CMK (cell line): ENCODE measurements at regions not wholly inside any gene's neighbourhood (a gene's known extent, or its start where the extent isn't known, plus 50 kb on each side); places are given as distances from the start of the nearest gene placed in this dataset.

Experiments
- DNase-seq: peaks from one replicate; pipeline ENCODE4 v3.0.0-alpha.2; 2010; ENCODE audit warnings: low read depth

DNA sequence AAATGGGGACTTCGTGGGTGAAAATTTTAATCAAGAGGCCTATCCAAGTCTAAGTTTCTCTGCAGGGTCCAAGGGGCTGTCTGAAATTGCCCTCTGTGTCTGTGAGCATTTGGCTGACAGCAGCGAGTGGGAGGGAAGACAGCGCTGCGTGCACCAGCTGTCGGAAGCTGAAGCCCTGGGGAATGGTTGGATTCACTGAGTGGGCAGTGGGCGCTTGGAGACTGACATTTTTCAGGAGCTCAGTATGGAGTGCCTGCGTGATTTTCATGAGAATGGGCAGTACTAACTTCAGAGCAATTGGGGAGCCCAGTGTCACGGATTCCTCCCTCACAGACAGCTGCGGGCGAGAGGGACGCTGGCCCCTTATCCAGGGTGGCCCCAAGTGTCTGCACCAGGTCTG is 388.8 kb upstream of the B3GAT1 start:
- DNase-seq: no peak

DNA sequence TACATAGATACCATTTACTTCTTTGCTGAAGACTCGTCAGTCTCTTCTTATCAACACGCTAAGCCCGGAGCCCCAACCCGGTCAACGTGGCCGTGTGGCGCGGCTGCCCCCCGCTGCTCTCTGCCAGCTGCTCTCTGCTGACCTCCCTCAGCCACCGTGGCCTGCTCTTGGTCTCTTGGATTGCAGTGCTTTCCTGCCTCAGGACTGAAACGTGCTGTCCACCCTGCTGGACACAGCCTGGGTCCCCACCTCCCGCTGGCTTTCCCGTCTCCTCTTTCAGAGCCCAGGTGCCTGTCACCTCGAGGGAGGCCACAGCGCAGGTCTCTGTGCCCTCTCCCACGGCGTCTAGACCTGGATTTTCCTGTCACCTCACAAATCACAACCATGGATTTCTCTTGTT is 388.1 kb upstream of the B3GAT1 start:
- DNase-seq: no peak

DNA sequence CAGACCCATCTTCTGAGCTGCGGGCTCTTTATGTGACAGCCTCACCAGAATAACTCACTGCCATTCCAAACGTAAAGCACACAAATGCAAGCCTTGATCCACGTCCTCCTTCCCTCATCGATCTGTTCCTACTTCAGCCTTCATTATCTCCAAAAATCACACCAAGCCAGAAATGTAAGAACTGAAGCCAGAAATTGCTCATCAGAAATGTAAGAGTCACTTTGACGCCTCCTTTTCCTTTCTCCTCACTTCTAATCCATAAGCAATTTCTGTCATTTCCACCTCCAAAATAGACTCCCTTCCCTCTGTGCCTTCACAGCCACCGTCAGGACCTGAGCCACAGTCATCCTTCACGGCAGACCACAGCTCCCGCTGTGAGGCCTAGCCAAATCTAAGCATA is 387.3 kb upstream of the B3GAT1 start:
- no peak for DNase-seq

DNA sequence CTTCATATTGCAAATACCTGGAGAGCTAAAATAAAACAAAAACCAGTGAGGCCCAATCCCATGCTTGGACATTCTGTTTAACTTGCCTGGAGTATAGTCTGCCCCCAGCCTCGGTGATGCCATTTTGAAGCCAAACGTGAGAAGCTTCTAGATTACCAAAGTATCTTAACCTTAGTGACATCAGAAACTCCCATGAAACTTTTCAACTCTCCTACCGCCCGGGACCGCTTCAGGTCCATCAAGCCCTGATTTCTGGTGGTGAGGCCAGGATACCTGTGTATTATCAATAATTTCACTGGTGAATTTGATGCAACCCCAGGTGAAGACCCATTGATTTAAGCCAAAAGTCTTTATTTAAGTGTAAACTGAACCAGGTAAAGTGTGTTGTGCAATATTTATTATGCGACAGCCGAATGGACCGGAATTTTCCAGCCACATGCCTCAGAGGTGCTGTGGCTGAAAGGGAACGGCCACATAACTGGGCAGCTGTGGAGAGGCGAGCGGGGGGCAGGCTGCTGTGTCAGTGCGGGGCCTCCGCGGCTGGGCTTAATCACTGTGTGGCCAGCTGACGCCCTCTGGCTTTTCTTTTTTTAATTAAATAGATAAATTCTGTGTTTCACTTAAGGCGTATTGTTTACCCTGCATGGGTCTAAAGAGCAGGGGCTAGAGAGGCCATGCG is 385.5 kb upstream of the B3GAT1 start:
- no peak for DNase-seq

DNA sequence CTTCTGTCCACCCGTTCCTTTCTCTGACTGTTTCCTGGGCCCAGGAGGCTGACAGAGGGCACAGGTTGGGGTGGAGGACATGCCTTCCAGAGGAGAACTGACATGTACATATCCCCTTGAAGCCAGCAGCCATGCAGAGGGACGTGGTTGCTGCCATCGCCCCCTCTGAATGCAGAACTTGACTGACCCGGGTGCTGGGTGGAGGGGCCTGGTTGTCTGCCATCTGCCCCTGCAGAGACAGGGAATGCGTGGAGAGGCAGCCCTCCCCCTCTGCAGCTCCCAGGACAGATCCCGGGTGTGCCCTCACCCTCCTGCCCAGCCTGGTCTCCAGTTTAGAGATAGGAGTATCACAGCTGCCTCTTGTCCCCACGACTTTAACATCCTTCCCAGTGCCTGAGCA is 383.0 kb upstream of the B3GAT1 start:
- DNase-seq: no peak

DNA sequence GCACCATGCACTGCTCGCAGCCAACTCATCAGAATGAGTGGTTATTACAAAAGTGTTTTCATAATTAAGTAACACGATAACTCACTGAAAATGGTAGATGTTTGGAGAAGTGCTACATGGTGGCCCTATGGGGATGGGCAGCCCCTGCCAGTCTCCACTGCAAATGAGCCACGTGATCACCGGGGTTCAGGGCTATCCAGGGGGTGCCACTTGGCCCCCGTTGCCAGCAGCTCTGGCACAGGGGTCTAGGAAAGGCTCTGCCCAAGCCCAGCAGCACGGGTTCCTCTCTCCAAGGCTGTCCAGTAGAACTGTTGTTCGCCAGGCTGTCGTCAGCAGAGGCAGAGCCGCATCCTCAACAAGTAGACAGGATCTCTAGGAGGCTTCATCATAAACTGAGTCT is 382.1 kb upstream of the B3GAT1 start:
- DNase-seq: no peak

DNA sequence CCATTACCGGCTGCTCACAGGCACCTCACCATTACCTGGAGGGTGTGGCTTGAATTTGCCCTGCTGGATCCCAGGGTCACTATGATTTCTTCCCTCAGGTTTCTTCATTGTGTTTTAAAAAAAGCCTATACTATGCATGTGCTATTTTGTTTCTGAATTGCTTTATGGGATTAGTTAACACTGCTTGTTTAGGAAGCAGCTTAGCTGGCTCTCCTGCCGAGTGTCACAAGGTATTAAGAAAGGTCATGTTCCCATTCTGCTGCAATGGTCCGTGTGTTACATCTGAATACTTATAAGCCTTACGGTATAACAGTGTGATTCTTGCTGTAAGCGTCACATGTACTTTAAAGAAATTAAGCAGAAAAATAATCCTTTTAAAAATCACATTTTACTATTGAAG is 380.6 kb upstream of the B3GAT1 start:
- DNase-seq: no peak

DNA sequence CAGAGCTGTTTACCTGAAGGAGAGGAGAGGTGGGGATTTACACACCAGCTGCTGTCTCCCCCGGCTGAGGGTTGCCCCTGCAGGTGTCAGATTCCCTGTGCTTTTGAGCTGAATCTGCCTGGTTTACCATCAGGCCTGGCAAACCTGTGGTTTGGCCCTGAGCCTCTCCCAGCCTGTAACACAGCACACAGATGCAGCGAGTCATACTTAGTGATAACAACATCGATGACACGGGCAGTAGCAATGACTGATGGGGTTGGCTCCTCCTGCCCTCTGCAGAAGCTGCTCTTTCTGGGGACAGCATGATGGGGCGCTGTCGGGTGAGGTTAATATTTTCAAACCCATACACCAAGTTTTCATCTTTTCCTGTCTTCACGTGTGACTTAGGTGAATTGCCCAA is 380.0 kb upstream of the B3GAT1 start:
- no peak for DNase-seq

DNA sequence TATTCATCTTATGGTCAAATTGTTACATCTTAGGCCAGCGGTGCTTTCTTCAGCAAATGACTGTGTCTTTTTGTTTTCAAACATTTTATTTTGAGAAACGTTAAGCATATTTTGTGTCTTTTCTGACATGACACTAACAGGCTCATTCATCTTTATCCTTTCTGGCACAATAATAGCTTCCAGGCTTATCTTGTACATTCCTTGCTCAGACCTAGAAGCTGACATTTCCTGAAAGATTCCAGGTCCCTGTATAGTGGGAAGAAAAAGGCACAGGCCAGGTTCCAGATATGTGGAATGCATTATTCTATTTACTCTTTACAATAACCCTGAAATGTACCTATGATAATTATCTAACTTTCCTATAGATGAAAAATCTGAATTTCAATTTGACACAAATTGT is 379.1 kb upstream of the B3GAT1 start:
- no peak for DNase-seq

DNA sequence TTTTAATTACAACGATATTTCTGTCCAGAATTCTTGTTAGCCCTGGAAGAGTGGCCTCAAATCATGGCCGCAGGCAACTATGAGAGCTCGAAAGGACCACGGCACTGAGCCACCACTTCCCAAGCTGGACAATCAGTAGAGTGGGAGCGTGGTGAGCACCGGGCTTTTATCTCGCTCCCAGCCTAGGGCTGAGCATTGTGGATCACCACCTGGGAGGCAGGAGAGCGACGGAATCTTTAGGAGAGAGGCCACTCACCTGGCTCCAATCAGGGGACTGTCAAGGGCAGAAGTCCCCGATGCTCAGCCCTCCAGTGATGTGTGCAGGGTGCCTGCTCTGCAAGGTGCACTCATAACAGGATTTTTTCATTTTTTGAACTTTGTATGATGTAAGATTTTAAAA is 377.1 kb upstream of the B3GAT1 start:
- no peak for DNase-seq

DNA sequence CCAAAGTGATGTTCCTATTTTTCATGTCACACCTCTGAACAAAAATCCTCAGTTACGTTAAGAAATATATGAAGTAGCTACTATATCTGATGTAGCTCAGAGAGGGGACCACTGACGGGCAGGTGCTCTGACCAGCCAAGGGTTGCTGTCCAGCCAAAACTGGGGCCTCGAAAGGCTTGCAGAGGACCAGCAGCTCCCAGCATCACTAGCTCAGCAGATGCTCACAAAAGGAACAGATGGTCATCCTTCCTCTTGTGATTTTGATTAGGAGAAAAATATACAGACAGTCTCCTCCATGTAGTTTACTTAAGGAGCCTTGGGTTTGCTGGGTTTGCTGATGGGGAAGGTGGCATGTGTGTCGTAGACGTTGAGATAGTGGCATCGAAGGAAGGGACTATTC is 374.6 kb upstream of the B3GAT1 start:
- no peak for DNase-seq

DNA sequence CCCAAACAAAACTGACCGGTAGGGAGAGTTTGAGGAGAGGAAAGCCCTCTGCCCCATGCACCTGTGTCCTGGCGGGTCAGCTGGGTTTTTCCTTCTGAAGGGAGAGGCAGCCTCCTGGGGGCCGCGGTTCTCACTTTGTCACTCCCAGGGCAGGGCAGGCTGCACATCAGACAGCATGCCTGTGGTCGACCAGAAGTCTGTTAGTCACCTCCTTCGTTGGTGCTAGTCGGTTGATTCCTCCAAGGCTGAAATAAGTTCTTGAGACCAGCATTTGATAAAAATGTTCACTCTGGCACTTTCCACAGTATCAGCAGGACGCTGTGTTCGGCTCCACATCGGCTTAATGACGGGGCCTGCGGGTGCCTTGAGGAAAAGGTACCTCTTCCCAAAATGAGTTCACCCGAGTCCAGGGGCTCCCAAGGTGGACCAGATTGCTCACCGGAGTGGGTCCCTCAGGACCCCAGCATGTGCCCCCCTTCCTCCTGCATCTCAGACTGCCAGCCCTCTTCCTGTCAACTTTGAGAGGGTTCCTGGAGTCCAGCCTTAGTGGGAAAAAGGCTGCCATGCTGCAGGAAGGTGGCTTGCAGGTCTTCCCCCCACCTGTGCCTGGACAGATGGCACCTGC is 373.7 kb upstream of the B3GAT1 start:
- DNase-seq: no peak

DNA sequence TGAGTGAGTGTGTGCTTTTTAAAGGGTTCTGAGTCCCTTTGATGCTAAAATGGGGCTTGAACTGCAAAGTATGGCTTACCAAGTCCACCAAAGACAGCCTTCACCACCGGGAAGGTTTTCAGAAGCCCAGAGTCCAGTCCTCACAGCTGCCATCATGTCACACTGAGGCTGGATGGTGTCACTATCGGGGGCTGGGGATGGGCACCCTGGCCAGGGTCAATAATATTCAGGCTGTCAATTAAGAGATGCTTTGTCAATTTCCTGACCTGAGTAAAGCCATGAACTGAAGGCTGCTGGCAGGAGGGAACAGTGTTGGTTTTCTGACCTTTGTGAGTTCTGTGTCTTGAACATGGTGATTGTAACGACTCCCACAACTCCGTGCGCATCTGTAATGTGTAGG is 373.0 kb upstream of the B3GAT1 start:
- DNase-seq: no peak

DNA sequence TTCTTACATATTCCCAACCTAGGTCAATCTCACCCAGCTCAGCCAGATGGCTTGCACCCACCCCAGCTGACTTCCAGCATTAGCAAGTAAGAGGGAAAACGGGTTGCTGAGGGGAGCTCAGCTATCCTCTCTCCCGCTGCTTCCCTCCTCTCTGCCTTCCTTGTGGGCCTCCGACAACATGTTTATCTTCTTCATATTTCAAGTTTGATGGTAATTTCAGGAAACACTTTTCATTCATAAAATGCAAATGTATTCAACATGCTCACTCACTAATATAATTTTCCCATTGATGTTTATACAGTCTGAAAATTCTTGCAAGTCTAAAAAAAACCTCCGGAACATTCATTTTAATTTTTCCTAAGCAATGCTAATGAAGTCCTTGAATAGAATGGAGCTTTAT is 372.5 kb upstream of the B3GAT1 start:
- no peak for DNase-seq

DNA sequence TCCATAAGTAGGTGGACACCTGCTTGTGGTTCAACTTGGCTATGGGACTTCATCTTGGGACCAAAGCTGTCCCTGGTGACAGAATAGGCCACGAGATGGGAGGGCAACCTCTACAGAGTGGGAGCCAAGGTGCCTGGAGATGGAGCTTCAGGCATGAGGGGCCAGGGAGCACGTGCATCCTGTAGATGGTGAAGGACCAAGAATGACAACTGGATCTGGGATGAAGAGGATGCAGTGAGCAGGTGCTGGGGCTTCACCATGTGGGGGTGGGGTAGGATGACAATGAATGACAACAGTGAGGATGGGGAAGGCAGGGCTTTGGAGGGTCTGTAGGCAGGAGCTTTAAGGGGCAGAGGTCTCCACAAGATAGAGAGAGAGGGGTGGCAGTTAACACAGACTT is 372.0 kb upstream of the B3GAT1 start:
- no peak for DNase-seq

DNA sequence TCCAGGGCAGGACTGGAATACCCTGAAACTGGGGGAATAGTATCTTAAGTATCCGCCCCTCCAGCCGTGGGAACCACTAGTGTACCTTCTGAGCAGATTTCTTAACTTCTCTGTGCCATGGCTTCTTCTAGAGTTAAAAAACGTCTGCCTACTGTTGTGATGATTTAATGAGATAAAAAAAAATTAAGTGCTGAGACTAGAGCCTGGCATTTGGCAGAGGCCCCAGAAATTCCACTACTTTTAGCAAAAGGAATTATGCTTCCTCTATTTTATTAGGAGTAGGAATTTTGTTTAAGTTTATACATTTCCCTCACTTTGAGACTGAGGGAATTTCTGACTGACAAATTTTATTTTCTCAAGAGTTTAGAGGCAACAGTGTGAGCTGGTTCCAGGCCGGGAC is 371.2 kb upstream of the B3GAT1 start:
- DNase-seq: no peak

DNA sequence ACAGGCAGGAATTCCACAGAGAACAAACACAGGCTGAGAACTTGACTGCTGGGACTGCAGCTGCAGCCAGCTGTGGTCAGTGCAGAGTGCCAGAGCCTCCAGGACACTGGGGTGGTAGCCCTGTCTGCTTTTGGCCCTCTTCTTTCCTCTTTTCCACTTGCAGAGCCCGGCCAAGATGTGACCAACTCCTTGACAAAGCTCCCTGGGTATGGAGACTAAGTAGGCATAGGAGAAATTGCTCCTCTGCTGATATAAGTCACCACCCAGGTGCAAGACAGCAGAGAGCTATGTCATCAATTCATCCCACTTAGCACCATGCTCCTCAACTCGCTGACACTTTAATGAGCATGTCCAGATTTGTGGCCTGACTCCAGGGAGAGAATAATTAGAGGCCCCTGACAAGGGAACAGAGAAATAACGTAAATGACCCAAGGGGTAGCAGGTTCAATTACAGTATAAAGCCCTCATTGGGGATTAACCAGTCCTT is 369.4 kb upstream of the B3GAT1 start:
- no peak for DNase-seq

DNA sequence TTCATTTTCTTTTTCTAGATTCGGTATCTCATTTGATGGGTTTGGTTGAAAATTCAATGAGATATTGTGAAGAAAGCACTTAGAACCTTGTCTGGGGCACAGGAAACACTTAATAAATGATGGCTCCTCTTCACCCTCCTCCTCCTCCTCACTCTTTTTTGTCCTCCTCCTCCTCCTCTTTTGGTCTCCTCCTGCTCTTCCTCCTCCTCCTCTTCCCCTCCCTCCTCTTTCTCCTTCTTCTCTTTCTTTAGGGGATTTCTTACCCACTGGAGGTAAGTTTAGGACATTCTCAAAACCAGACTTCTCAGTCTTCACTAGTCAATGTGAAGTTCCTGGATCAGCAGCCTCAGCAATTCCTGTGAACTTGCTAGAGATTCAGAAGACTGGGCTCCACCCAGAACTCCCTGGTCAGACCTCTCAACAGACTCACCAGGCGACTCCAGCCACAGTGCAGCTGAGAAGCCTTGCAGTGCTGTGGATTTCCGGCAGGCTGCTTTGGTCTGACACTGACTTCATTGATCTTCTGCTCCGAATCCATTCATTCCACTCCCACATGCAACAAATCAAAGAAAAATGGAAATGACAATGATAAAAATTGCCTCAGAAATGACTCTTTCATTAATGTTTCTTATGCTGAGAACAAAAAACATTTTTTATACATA is 368.6 kb upstream of the B3GAT1 start:
- DNase-seq: no peak

DNA sequence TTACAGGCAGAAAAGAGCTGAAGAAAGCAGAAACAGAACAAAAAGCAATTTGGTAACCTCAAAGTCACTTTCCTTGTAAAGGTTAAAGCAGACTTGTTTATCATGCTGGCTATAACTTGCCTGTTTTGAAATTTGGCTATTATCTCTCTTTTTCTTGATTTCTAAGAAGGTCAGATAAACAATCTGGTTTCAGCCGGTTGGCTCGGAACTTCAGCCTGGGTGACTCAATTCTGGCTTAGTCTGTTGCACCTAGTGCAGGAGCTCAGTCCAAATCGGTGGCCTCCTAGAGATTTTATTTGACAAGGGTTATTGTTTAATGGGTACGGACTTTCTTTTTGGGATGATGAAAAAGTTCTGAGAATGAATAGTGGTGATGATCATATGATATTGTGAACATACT is 367.1 kb upstream of the B3GAT1 start:
- no peak for DNase-seq

DNA sequence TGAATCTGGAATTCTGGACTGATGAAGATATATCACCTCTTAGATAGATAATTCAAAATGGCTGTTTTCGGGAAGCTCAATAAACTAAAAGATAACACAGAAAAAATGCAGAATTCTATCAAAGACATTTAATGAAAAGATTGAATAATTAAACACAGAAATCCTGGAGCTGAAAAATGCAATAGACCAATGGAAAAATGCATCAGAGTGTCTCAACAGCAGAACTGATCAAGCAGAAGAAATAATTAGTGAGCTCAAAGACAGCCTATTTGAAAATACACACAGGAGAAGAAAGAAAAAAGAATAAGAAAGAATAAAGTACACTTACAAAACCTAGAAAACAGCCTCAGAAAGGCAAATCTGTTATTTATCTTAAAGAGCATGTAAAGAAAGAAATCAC is 356.4 kb upstream of the B3GAT1 start:
- no peak for DNase-seq

DNA sequence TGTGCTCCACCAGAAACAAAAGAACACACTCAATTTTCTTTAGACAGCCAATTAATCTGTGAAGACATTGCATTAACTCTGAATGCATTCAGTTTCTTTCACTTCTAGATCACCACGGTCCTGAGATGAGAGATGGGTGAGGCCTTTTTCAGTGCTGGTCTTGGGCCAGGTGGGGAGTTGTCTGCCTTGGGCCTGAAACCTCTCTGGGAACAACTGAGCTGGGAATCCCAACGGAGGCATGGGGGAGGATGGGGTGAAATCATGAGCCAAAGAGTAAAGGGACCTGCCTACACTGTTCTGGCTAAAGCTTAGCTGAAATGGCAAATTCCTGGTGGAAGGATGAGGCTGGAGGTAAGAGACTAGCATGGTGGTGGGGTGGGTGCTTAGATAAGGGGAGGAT is 353.5 kb upstream of the B3GAT1 start:
- DNase-seq: no peak

DNA sequence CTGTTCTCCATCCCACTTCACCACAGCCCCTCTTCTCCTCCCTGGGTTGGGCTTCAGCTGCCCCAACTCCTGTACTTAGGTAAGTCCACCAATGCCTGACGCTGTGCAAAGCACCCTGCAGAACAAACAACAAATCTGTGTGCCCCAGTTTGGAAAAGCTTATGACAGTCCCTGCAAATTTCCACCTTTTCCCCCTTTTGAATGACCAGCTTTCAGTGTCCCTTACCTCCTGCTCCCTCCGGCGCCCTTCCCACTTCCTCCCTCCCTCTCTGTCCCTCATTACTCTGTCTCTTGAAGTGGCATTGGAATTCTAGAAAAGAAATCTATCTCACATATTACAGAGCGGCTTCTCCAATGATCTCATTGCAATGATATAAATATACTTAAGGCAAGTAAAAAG is 352.9 kb upstream of the B3GAT1 start:
- DNase-seq: no peak

DNA sequence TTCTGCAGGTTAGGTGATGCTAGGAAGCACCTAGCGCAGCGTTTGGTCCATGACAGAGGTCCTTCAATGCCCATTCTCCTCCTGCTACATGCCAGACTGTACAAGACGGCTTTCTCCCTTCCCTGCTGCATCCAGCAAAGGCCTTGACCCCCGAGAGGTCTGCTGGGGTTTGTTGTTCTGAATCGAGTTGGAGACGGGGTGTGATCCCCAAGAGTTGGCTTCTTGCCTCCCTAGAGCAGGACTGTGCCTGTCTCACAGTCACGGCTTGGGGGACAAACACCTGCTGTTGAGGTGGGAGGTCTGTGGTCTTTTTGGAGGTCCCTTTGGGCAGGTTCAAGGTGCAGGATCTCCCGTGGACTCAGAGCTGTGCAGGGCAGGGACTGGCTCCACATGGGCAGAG is 352.3 kb upstream of the B3GAT1 start:
- DNase-seq: no peak

DNA sequence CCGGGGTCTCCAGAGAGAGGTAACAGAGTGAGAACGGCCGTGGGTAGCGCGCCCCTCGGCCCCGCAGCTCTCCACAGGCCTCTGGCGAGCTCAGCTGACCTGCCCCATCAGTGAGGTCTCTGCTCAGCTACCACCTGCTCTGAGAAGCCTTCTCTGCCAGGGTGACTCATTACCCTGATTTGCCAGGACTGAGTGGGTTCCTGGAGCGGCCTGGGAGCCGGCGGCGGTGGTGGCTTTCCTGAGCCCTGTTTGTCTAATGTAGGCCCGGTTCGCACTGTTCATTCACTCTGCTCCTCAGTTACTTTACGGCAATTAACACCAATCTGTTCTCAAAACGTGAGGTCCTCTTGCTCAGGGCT is 351.0 kb upstream of the B3GAT1 start:
- no peak for DNase-seq
